ENCODE measurements at regions not wholly inside any gene's neighbourhood (a gene's known extent, or its start where the extent isn't known, plus 50 kb on each side); places are given as distances from the start of the nearest gene placed in this dataset.
A peak's percentile ranks its signal among the peaks of the same experiment; 100 is the strongest.

GRCh38 chr14:37900561-37900960, 305.1 kb downstream of the TTC6 start:
- TF ChIP-seq CTCF (IDR thresholded peaks at IDR 0.05; ENCODE audit: low read depth, low read length): no peak
- no peak overlapping the region for H3K4me3 ChIP-seq (replicated peaks in 1 of 2; ENCODE audit: low read depth in 2 of 2, low read length in 2 of 2)
- peak; percentile 4 to 24 for DNase-seq (ENCODE audit: low read depth in 2 of 2)

- peak; percentile 11 to 49 for DNase-seq (ENCODE audit: low read depth in 2 of 2)
- no peak for TF ChIP-seq CTCF (IDR thresholded peaks at IDR 0.05; ENCODE audit: low read depth, low read length)
- no peak overlapping the region for H3K4me3 ChIP-seq (replicated peaks in 1 of 2; ENCODE audit: low read depth in 2 of 2, low read length in 2 of 2)
Observed at GRCh38 chr14:37901978-37902377, 305.7 kb upstream of the SSTR1 start.

GRCh38 chr14:37903343-37904191, 304.1 kb upstream of the SSTR1 start:
- peak; percentile 65 to 73 for DNase-seq (ENCODE audit: low read depth in 2 of 2)
- no peak overlapping the region for H3K4me3 ChIP-seq (replicated peaks in 1 of 2; ENCODE audit: low read depth in 2 of 2, low read length in 2 of 2)
- peak; percentile 38 for TF ChIP-seq CTCF (IDR thresholded peaks at IDR 0.05; ENCODE audit: low read depth, low read length)

DNA sequence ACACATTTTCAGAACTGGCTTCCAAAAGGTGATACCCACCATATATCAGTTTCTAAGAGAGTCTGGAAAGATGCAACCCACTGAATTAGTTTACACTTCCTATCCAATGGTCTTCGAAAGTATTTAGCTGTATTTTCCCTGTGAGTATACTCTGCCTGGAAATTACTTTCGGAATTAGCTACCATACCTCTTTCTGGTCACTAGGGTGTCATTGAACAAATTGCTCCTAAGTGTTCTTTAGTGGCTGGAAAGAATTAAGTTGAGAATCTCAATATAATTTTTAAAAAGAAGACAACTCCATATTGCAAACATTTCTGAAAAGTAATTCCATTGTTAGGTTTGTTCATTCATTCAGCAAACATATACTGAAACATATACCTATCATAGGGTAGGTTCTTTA, 283.1 kb upstream of the SSTR1 start:
- TF ChIP-seq CTCF (IDR thresholded peaks at IDR 0.05; ENCODE audit: low read depth, low read length): no peak
- DNase-seq (ENCODE audit: low read depth in 2 of 2): no peak

DNA sequence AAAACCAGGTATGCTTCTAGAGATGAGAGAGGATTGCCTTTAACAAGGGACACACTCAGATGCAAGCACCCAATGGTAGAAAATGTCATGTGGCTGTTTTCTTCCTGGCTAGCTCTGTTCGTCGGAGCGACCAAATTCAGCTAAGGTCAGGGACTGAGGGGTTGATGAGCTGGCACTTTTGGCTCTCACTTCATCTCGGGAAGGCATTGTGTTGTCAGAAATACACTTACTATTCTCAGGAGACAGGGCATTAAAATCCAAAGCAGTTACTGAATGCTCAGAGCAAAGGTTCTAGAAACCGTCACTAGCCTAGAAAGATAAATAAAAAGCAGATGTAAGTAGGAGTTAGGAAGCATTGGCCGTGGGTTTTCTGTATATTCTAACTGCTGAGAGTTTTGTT, 275.7 kb upstream of the SSTR1 start:
- TF ChIP-seq CTCF (IDR thresholded peaks at IDR 0.05; ENCODE audit: low read depth, low read length): no peak
- DNase-seq (ENCODE audit: low read depth in 2 of 2): no peak
- no peak overlapping the region for H3K4me3 ChIP-seq (replicated peaks in 1 of 2; ENCODE audit: low read depth in 2 of 2, low read length in 2 of 2)

More for the DNA sequence above, 283.1 kb upstream of the SSTR1 start:
- H3K4me3 ChIP-seq (replicated peaks in 1 of 2; ENCODE audit: low read depth in 2 of 2, low read length in 2 of 2): no peak overlapping the region

- no peak overlapping the region for H3K4me3 ChIP-seq (replicated peaks in 1 of 2; ENCODE audit: low read depth in 2 of 2, low read length in 2 of 2)
- DNase-seq (ENCODE audit: low read depth in 2 of 2): no peak
- TF ChIP-seq CTCF (IDR thresholded peaks at IDR 0.05; ENCODE audit: low read depth, low read length): no peak
Observed at GRCh38 chr14:37932481-37932880, 275.2 kb upstream of the SSTR1 start.
